ENCODE measurements at regions not wholly inside any gene's neighbourhood (a gene's known extent, or its start where the extent isn't known, plus 50 kb on each side); places are given as distances from the start of the nearest gene placed in this dataset.

DNA sequence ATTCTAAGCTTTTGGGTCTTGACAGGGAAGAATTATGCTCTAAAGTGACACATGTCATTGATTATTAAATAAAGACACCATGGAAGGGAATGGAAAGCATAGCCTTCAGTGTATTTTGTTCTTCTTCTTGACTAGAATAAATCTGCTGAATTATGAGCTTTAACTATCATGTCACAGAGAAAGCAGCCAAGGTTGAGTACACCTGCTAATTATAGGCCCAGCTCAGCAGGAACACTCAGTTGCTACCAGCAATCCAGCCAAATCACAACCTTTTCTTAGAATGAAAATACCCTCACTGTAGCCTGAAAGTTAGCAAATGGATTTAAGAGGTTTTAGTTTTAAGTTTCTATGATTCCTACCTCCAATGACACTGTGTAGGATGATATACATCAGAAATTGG, 225.3 kb upstream of the RHOBTB1 start:
- no peak for TF ChIP-seq CTCF (IDR thresholded peaks at IDR 0.05; ENCODE audit: insufficient read depth, low read length, poor library complexity, severe bottlenecking)
- no peak for TF ChIP-seq EZH2phosphoT487 (conservative IDR thresholded peaks at IDR 0.05; ENCODE audit: low read length)

All from SU-DHL-6 (cell line).